Smooth muscle cell (in vitro differentiated cells): ENCODE measurements at regions not wholly inside any gene's neighbourhood (a gene's known extent, or its start where the extent isn't known, plus 50 kb on each side); places are given as distances from the start of the nearest gene placed in this dataset.
"Not testable (repeated sequence)": the region's sequence is repeated elsewhere in the genome, so short reads cannot be mapped to it uniquely, and the experiment has no call there.

Experiments used
- DNase-seq: peaks from one replicate; lab custom pipeline; 2025; ENCODE audit not compliant: unreplicated experiment; lab: John Stamatoyannopoulos, UW
- H2AFZ ChIP-seq: fragments of 200-600 bp; sonication (generic); 2 replicates; pipeline ENCODE4 v1.6.0; 2016; ENCODE audit warnings: antibody characterized with exemption, low read depth, mild to moderate bottlenecking
- H3F3A ChIP-seq: fragments of 200-600 bp; sonication (generic); 2 replicates; pipeline ENCODE4 v1.6.0; 2017; ENCODE audit warnings: antibody characterized with exemption, low read depth
- H3K27ac ChIP-seq: fragments of 200-600 bp; sonication (generic); 2 replicates; pipeline ENCODE4 v1.5.1; 2016; ENCODE audit warnings: low read depth, mild to moderate bottlenecking
- H3K27me3 ChIP-seq: fragments of 200-600 bp; sonication (generic); 2 replicates; pipeline ENCODE4 v1.6.1; 2016; ENCODE audit warnings: low read depth, mild to moderate bottlenecking
- H3K36me3 ChIP-seq: fragments of 200-600 bp; sonication (generic); 2 replicates; pipeline ENCODE4 v1.5.1; 2016; ENCODE audit warnings: low read depth
- H3K4me1 ChIP-seq: fragments of 200-600 bp; sonication (generic); 2 replicates; pipeline ENCODE4 v1.5.1; 2016; ENCODE audit warnings: low read depth
- H3K4me2 ChIP-seq: fragments of 200-600 bp; sonication (generic); 2 replicates; pipeline ENCODE4 v1.6.0; 2016; ENCODE audit warnings: mild to moderate bottlenecking
- H3K4me3 ChIP-seq: fragments of 200-600 bp; sonication (generic); 2 replicates; pipeline ENCODE4 v1.5.1; 2016; ENCODE audit warnings: mild to moderate bottlenecking
- H3K79me2 ChIP-seq: fragments of 200-600 bp; sonication (generic); 2 replicates; pipeline ENCODE4 v1.6.0; 2016; ENCODE audit warnings: low read depth, mild to moderate bottlenecking
- H3K9ac ChIP-seq: fragments of 200-600 bp; sonication (generic); 2 replicates; pipeline ENCODE4 v1.6.0; 2016; ENCODE audit warnings: low read depth
- H3K9me3 ChIP-seq: fragments of 200-600 bp; sonication (generic); replicated peaks from 2 replicates; pipeline ENCODE4 v1.5.1; 2016; ENCODE audit warnings: low read depth
- H4K20me1 ChIP-seq: fragments of 200-600 bp; sonication (generic); 2 replicates; pipeline ENCODE4 v1.6.0; 2016; ENCODE audit warnings: low read depth
- CTCF ChIP-seq: fragments of 200-600 bp; sonication (generic); IDR thresholded peaks from 2 replicates; pipeline ENCODE4 v1.5.1; 2017; ENCODE audit warnings: borderline replicate concordance, mild to moderate bottlenecking, antibody characterized with exemption; ENCODE audit not compliant: insufficient read depth, poor library complexity, severe bottlenecking
- WGBS: methylation state at CpG from one replicate; pipeline ENCODE4 v1.1.7; 2016; ENCODE audit warnings: low lambda C conversion rate; 5-methylcytosine and 5-hydroxymethylcytosine counted together

GRCh38 chr6:56816370-56816769 is 138.5 kb upstream of the BEND6 start:
- Histone ChIP-seq H3K36me3 (no peaks in the 10 kb centered on the region), H4K20me1 (no peaks in the 10 kb centered on the region), H3K79me2 (peaks cover 33% of the 10 kb centered on the region), H3K4me2 (no peak overlapping the region), H2AFZ (no peak overlapping the region), H3K9ac (no peak overlapping the region), H3K27ac (no peak overlapping the region), H3K4me1 (peaks cover 8% of the 10 kb centered on the region), H3K4me3 (no peak overlapping the region), H3K9me3 (no peaks in the 10 kb centered on the region), H3K27me3 (no peaks in the 10 kb centered on the region), H3F3A (no peaks in the 10 kb centered on the region)
- DNase-seq, result no peak
- no peak for TF ChIP-seq CTCF
- WGBS, result 78% methylated on average over 5 of the region's 5 CpGs

DNA sequence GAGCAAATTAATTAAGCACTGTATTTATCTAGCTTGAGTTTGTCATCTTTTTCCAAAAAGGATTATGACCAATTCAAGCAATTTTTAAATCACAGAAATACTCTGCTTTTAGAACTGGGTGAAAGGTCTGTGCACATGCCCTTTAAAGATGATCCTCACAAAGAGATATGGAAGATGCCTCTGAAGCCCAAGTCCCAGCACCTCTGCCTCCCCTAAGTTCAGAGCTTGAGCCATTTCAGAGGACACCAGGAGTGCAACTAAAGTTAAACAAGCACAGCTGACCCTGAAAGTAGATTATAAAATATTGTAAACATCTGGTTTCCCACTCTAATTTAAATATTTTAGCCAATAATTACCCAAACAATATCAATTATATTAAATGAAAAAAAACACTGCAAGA is 139.5 kb upstream of the BEND6 start:
- Histone ChIP-seq H3F3A (no peaks in the 10 kb centered on the region), H3K4me1 (peaks cover 8% of the 10 kb centered on the region)

DNA sequence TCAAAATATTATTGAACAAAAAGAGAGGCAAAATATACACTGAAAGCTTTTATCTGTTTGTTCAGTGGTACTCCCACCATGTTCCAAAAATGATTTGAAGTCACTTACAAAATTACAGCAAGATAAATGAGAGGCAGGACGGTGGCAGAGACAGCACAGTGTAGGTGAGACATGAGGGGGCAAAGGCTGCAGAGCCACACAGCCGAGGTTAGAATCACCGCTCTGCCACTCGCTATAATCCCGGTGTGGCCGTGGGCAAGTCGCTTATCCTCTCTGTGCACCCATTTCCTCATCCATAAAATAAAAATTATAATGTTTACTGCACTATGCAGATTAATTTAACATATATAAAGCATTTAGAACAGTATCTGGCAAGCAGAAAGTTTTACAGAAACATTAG is 140.1 kb upstream of the BEND6 start:
- Histone ChIP-seq H3K36me3 (no peaks in the 10 kb centered on the region), H3K4me2 (no peak overlapping the region), H3K27me3 (no peaks in the 10 kb centered on the region), H3K9ac (no peak overlapping the region), H3K4me3 (no peak overlapping the region), H3K79me2 (peaks cover 32% of the 10 kb centered on the region), H2AFZ (no peak overlapping the region), H4K20me1 (no peaks in the 10 kb centered on the region), H3K9me3 (no peaks in the 10 kb centered on the region), H3F3A (no peaks in the 10 kb centered on the region), H3K27ac (no peak overlapping the region), H3K4me1 (peaks cover 8% of the 10 kb centered on the region)
- no peak for DNase-seq
- WGBS, result 84% methylated on average over 7 of the region's 7 CpGs
- no peak for TF ChIP-seq CTCF

More for the DNA sequence above, 139.5 kb upstream of the BEND6 start:
- H3K4me3 ChIP-seq, result no peak overlapping the region
- H3K27ac ChIP-seq, result no peak overlapping the region
- H2AFZ ChIP-seq, result no peak overlapping the region
- no peaks in the 10 kb centered on the region for H3K36me3 ChIP-seq
- no peak for TF ChIP-seq CTCF
- H3K9ac ChIP-seq, result no peak overlapping the region
- no peaks in the 10 kb centered on the region for H3K9me3 ChIP-seq
- H3K79me2 ChIP-seq, result peaks cover 27% of the 10 kb centered on the region
- H4K20me1 ChIP-seq, result no peaks in the 10 kb centered on the region
- no peak for DNase-seq
- H3K27me3 ChIP-seq, result no peaks in the 10 kb centered on the region
- no peak overlapping the region for H3K4me2 ChIP-seq

DNA sequence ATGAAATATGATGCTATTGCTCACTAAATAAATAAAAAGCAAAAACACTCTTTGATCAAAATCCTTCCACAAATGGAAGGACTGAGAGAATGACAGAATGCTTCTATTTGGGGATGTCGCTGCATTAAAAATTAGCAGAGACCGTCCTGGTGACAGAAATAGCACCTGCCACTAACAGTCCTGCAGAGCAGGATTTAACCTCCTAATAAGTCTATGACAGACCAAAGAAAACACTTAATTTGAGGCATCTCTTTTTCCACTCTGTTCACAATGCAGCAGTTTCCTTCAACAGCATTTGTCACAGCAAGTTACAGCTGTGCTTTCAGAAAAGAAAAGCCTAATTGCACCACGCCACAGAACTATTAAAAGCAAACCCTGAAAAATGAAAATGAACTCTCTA is 140.6 kb upstream of the BEND6 start:
- Histone ChIP-seq H4K20me1 (peaks cover under 1% of the 10 kb centered on the region), H3K27ac (no peak overlapping the region), H3K79me2 (peaks cover 36% of the 10 kb centered on the region), H2AFZ (no peak overlapping the region), H3K9me3 (no peaks in the 10 kb centered on the region), H3K4me2 (no peak overlapping the region), H3K4me1 (peaks cover 9% of the 10 kb centered on the region), H3K27me3 (no peaks in the 10 kb centered on the region), H3K9ac (no peak overlapping the region), H3K4me3 (no peak overlapping the region), H3K36me3 (no peaks in the 10 kb centered on the region), H3F3A (no peaks in the 10 kb centered on the region)
- no peak for TF ChIP-seq CTCF
- 95% methylated on average over 3 of the region's 3 CpGs for WGBS
- DNase-seq, result no peak

DNA sequence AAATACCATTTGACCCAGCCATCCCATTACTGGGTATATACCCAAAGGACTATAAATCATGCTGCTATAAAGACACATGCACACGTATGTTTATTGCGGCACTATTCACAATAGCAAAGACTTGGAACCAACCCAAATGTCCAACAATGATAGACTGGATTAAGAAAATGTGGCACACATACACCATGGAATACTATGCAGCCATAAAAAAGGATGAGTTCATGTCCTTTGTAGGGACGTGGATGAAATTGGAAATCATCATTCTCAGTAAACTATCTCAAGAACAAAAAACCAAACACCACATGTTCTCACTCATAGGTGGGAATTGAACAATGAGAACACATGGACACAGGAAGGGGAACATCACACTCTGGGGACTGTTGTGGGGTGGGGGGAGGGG is 142.1 kb upstream of the BEND6 start:
- H3K27ac ChIP-seq, result not testable (repeated sequence)

More for the DNA sequence above, 142.1 kb upstream of the BEND6 start:
- H3K4me2 ChIP-seq, H3K4me3 ChIP-seq, H2AFZ ChIP-seq, H3K9ac ChIP-seq, H3K27me3 ChIP-seq, H4K20me1 ChIP-seq, H3K9me3 ChIP-seq, H3K36me3 ChIP-seq, H3F3A ChIP-seq, DNase-seq: not testable (repeated sequence)
- 78% methylated on average over 2 of the region's 3 CpGs for WGBS
- Histone ChIP-seq H3K79me2 (peaks cover 26% of the 10 kb centered on the region), H3K4me1 (peaks cover 20% of the 10 kb centered on the region)
